Lung (tissue), 11 donors: ENCODE measurements at regions not wholly inside any gene's neighbourhood (a gene's known extent, or its start where the extent isn't known, plus 50 kb on each side); places are given as distances from the start of the nearest gene placed in this dataset.

Experiments
- ATAC-seq: fragments of 200-7000 bp; cut with Tn5 transposase; one replicate; pipeline ENCODE4 v1.9.1; 2020; ENCODE audit warnings: moderate number of reproducible peaks; ENCODE audit not compliant: insufficient read depth, low FRiP score
- DNase-seq, 3 donors: peaks; one replicate each; pipeline ENCODE4 v3.0.0-alpha.2; 2013 to 2017
- H3K27ac ChIP-seq, 2 donors: one replicate each; pipeline ENCODE4 v1.5.1; 2013; ENCODE audit warnings: mild to moderate bottlenecking in 2 of 2, moderate library complexity in 2 of 2, control low read depth in 1 of 2, inconsistent platforms in 1 of 2, low read depth in 1 of 2, low read length in 1 of 2
- H3K27me3 ChIP-seq, 3 donors: one replicate each; pipeline ENCODE4 v1.5.1; 2013; ENCODE audit warnings: low read length in 2 of 3; ENCODE audit not compliant: control insufficient read depth in 3 of 3, insufficient read depth in 3 of 3
- H3K36me3 ChIP-seq, 4 donors: one replicate each; pipeline ENCODE4 v1.5.1; 2013; ENCODE audit warnings: low read length in 4 of 4, mild to moderate bottlenecking in 1 of 4, moderate library complexity in 1 of 4; ENCODE audit not compliant: control insufficient read depth in 4 of 4, insufficient read depth in 4 of 4
- H3K4me1 ChIP-seq, 5 donors: one replicate each; pipeline ENCODE4 v1.5.1; 2013; ENCODE audit warnings: low read length in 5 of 5, mild to moderate bottlenecking in 2 of 5, moderate library complexity in 1 of 5; ENCODE audit not compliant: control insufficient read depth in 5 of 5, insufficient read depth in 5 of 5
- H3K4me3 ChIP-seq: one replicate; pipeline ENCODE4 v1.5.1; 2013; ENCODE audit warnings: mild to moderate bottlenecking, control low read depth, moderate library complexity
- H3K9ac ChIP-seq, 2 donors: one replicate each; pipeline ENCODE4 v1.5.1; 2013; ENCODE audit warnings: low read length in 2 of 2, control low read depth in 1 of 2; ENCODE audit not compliant: insufficient read depth in 1 of 2
- H3K9me3 ChIP-seq, 4 donors: one replicate each; pipeline ENCODE4 v1.5.1; 2013; ENCODE audit warnings: low read length in 3 of 4, mild to moderate bottlenecking in 1 of 4, moderate library complexity in 1 of 4; ENCODE audit not compliant: control insufficient read depth in 4 of 4, insufficient read depth in 3 of 4
- WGBS, 2 donors: extraction: QIAGEN DNeasy Blood & Tissue Kit; methylation state at CpG; one replicate each; pipeline ENCODE4 v1.1.7; 2013; 5-methylcytosine and 5-hydroxymethylcytosine counted together
- TF ChIP-seq, protein P1 (sequence below): IDR thresholded peaks from 2 replicates; pipeline ENCODE4 v1.5.1; 2012; ENCODE audit warnings: mild to moderate bottlenecking; ENCODE audit errors: control extremely low read depth, extremely low read depth
- donor health status: control.
- donor health status: control.
- donor health status: Bipolar disorder and iron deficiency.
- donor health status: healthy.
- donor health status: DM: yes; HTN: yes; CAD: no.

DNA sequence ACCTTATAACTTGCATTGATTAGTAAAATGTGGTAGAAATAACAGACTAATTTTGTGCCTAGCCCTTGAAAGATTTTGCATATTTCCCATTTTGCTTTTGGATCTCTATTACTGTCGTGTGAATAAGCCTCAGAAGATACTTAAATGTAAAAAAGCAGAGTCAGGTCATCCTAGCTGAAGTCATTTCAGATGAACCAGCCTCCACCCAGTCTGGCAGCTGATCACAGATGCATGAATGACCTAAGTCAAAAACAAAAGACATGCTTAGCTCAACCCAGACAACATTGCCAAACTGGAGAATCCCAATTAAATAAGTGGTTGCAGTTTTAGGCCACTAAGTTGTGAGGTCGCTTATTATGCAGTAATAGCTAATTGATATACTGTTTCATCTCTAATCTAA lies 349.9 kb downstream of the C12orf50 start:
- ATAC-seq (no peak), DNase-seq (no peak)
- H3K4me3 ChIP-seq = no peak overlapping the region
- H3K27me3 ChIP-seq = no peaks in the 10 kb centered on the region
- H3K4me1 ChIP-seq = no peaks in the 10 kb centered on the region
- TF ChIP-seq, protein P1, sequence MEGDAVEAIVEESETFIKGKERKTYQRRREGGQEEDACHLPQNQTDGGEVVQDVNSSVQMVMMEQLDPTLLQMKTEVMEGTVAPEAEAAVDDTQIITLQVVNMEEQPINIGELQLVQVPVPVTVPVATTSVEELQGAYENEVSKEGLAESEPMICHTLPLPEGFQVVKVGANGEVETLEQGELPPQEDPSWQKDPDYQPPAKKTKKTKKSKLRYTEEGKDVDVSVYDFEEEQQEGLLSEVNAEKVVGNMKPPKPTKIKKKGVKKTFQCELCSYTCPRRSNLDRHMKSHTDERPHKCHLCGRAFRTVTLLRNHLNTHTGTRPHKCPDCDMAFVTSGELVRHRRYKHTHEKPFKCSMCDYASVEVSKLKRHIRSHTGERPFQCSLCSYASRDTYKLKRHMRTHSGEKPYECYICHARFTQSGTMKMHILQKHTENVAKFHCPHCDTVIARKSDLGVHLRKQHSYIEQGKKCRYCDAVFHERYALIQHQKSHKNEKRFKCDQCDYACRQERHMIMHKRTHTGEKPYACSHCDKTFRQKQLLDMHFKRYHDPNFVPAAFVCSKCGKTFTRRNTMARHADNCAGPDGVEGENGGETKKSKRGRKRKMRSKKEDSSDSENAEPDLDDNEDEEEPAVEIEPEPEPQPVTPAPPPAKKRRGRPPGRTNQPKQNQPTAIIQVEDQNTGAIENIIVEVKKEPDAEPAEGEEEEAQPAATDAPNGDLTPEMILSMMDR = no peak
- WGBS, 2 donors = 77 to 78% methylated on average over 2 of the region's 2 CpGs
- H3K9me3 ChIP-seq = no peaks in the 10 kb centered on the region
- H3K27ac ChIP-seq = no peak overlapping the region
- no peaks in the 10 kb centered on the region for H3K36me3 ChIP-seq
- H3K9ac ChIP-seq = no peak overlapping the region

DNA sequence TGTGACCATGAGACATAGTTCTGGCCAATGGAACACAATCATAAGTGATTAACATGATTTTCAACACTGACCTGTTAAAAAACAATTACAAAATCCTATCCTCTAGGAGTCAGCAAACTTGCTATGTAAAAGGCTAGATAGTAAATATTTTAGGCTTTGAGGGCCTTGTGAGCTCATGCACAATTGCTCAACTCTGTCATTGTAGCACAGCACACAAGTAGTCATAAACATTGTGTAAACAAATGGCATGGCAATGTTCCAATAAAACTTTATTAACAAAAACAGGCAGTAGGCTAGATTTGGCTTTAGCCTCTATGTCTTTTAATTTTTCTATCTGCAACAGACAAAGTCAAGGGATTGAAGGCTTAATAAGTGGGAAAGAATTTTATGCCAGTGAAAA lies 350.7 kb downstream of the C12orf50 start:
- DNase-seq (no peak), ATAC-seq (no peak)
- H3K4me3 ChIP-seq = no peak overlapping the region
- no peaks in the 10 kb centered on the region for H3K4me1 ChIP-seq
- no peaks in the 10 kb centered on the region for H3K27me3 ChIP-seq
- H3K36me3 ChIP-seq = no peaks in the 10 kb centered on the region
- TF ChIP-seq, protein P1 = no peak
- no peaks in the 10 kb centered on the region for H3K9me3 ChIP-seq
- no peak overlapping the region for H3K9ac ChIP-seq
- no peak overlapping the region for H3K27ac ChIP-seq

DNA sequence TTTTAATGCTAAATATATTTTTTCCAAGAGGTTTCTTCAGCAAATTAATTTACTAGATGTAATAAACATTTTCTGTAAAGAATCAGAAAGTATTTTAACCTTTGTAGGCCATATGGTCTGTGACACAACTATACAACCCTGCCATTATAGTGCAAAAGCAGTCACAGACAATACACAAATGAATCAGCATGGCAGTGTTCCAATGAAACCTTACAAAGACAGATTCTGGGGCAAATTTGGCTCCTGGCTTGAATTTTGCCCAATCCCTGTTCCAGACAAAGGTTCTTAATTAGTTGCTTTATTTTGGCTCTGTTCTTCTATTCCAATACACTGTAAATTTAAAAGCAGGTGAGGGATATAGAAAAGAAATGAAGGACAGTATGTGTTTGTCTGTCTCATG lies 352.5 kb downstream of the C12orf50 start:
- H3K4me3 ChIP-seq = no peak overlapping the region
- DNase-seq (no peak), ATAC-seq (no peak)
- H3K27ac ChIP-seq = no peak overlapping the region
- H3K4me1 ChIP-seq = no peaks in the 10 kb centered on the region
- TF ChIP-seq, protein P1 = no peak
- H3K9ac ChIP-seq = no peak overlapping the region
- H3K27me3 ChIP-seq = no peaks in the 10 kb centered on the region
- H3K9me3 ChIP-seq = no peaks in the 10 kb centered on the region
- H3K36me3 ChIP-seq = no peaks in the 10 kb centered on the region

DNA sequence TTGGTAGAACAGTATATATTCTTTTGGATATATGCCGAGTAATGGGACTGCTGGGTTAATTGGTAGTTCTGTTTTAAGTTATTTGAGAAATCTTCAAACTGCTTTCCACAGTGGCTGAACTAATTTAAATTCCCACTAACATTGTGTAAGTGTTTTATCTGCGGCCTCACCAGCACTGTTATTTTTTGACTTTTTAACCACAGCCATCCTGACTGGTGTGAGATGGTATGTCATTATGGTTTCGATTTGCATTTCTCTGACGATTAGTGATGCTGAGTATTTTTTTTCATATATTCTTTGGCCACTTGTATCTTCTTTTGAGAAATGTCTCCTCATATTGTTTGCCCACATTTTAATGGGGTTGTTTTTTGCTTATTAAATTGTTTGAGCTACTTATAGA lies 357.4 kb downstream of the C12orf50 start:
- no peak overlapping the region for H3K27ac ChIP-seq
- 89 to 94% methylated on average over 4 of the region's 4 CpGs for WGBS, 2 donors
- H3K36me3 ChIP-seq = no peaks in the 10 kb centered on the region
- no peak overlapping the region for H3K9ac ChIP-seq
- no peaks in the 10 kb centered on the region for H3K9me3 ChIP-seq
- H3K27me3 ChIP-seq = no peaks in the 10 kb centered on the region
- TF ChIP-seq, protein P1 = no peak
- DNase-seq (no peak), ATAC-seq (no peak)
- no peak overlapping the region for H3K4me3 ChIP-seq
- H3K4me1 ChIP-seq = no peaks in the 10 kb centered on the region
